NCI-H1092 (cell line): ENCODE measurements at regions not wholly inside any gene's neighbourhood (a gene's known extent, or its start where the extent isn't known, plus 50 kb on each side); places are given as distances from the start of the nearest gene placed in this dataset.

Source experiments
- DNase-seq: peaks from one replicate; lab custom pipeline; 2025; lab: John Stamatoyannopoulos, UW

DNA sequence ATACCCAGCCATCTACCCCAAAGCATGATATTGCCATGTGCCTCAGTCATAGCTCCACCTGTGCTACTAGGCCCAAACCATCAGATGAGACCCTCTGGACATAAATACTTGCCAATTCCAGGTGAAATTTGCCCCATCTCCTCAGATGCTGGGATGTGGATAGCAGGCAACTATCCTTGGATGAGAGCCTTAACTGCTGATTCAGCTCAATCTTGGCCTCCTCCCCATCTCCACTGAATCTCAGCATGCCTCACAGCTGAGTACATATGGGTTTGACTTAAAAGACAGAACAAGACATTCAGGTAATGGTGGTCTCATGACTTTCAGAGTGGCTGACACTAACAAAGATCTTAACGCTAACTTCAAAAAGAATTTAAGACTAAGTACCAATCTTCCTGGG lies 50.8 kb upstream of the KLHL13 start:
- no peak for DNase-seq

DNA sequence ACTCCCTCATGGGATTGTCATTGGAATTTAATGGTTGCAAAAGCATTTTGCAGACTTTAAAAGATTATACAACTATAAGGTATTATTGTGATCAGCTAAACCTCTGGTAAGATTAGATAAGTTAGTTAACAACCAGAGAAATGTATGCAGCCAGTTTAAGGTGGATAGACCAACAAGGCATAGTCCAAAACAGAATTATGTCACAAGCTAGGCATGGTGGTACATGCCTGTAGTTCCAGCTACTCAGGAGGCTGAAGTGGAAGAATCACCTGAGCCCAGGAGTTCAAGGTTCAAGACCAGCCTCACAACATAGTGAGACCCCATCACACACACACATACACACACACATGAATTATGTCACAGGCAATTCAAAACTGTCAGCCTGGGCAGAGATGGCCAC lies 54.7 kb upstream of the KLHL13 start:
- no peak for DNase-seq

DNA sequence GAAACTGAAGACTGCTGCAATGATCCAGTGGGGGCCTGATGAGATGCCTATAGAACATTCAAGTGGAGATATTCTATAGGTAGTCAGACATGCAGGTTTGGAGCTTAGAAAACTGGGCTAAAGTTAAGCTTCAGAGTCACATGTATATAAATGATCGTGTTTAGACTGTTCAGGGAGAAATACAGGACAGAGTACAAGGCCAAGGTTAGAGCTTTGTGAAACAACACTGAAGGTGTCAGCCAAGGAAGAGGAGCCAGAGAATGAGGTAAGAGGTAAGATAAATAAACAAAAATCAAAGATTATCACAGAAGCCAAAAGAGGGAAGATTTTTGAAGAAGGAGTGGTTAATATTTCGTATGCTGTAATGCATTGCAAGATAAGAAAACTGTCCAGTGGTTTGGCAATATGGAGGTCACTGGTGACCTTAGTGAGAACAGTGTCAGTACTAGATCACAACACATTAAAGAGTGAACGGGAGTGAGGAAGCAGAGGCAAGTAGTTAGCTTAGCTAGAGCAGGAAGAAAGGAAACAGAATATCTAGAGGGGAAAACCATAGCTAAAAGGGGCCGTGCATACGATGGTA lies 58.0 kb upstream of the KLHL13 start:
- DNase-seq = no peak

DNA sequence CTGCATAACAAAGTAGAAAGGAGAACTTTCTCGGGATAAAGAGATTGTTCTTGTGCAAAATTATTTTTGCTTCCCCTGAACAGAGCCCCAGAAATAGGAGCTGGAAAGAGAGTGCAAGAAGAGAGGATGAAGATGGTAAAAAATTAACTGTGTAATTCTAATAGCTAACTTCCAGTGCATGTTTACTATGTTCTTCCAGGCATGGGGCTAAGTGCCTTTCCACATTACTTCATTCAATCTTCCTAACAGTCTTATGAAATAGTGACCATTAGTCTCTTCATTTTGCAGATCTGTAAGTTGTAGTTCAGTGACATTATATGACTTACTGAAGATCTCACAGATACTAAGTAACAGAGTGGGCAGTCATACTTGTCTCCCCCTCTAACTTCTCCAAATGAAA lies 61.1 kb upstream of the KLHL13 start:
- no peak for DNase-seq

DNA sequence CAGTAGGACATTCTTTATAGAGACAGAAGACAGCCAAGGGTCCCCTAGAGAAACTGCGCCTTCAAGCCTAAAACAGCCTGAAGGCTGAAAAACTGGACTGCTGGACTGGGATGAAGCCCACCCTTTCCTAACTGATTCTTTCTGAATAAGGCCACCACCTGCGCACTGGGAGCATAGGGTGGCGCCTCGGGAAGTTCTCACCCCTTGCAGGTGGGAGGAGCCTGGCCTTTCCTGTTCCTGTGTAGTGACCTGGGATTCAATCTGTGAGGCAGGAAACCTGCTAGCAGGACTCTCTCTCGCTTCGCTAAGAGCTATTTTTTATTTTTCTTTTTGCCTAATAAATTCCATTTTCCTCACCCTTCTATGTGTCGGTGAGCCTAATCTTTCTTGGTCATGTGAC lies 61.8 kb upstream of the KLHL13 start:
- no peak for DNase-seq

DNA sequence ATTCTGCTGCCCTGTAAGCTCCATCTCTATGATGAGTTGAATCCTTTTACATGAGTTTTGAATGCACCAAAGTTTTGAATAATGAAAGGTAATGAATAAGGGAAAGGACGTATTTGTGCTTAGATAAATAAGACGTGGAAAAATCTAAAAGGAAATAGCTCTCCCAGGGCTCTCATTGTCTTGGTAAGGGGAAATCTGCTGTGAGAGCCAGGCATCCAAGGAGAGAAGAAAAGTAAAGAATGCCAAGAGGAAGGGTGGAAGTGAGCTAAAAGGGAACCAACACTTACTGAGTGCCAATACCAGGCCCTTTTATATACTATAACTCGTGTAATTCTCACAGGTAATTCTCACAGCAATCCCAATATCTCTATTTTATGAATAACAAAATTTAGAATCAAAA lies 62.6 kb upstream of the KLHL13 start:
- no peak for DNase-seq

DNA sequence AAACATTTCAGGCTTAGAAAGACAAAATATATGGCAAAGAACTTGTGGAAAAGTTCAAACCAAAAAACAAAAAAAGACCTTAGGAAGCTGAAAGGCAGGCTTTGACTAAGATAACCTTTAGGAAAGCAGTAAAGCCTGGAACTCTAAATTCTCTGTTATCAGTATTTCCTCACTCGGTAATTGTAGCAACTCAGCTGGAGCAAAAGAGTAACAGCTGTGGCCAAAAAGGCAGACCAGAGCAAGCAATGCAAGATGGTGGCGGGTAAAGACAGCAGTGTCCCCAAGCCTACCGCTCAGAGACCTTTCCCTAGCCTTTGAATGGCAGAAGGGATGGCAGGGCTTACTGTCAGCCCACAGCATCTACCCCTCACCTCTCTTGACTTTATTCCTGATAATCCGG lies 63.1 kb upstream of the KLHL13 start:
- DNase-seq = no peak

DNA sequence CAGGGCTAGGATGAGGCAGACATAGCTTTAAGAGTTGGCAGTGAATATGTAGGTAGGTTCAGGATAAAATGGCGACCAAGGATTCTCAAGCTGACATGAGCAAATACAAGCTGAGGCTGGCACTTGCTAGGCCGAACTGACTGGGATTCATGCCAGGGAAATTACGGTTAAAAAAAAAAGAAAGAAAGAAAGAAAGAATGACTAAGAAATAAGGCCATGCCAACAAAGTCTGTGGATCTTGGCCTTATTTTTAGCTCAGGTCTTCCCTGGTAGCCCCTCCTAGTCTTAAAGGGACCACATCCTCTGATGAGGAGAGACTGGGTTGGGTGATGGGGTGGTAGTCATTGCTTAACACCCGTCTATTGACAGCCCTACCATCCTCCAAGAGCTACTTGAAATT lies 64.4 kb upstream of the KLHL13 start:
- DNase-seq = no peak

DNA sequence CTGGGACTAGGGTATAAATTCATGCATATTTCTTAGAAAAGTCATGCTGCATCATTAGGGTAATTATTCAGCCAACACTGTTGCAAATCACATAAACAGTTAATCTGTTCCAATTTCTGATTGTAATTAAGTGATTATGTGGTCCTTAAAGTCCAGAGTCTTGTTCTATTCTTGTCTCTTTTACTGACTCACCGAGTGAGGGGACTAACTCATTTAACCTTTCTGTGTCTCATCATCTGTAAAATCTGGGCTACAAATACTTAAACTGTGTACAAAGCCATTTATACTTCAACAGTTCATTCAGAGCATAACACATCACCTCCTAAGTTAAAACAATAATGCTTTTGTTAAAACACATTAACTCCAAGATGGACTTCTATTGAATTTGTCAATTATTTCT lies 65.4 kb upstream of the KLHL13 start:
- no peak for DNase-seq

DNA sequence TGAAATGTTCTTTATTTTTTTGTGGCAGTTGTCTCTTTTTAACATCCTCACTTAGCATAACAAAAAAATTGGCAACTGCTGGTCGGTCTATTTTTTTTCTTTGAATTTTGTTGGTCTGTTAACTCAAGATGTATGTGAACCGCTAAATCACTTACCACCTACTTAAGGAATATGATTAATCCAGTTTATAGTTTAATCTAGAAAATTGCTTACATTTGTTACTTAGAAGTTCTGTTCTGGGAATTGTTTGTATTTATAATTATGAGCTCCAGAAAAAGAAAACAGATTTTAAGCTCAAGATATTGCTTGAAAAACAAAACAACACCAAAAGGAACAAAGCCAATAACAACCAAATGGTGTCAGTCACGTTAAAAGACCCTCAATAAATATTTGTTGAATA lies 66.1 kb upstream of the KLHL13 start:
- DNase-seq = no peak

DNA sequence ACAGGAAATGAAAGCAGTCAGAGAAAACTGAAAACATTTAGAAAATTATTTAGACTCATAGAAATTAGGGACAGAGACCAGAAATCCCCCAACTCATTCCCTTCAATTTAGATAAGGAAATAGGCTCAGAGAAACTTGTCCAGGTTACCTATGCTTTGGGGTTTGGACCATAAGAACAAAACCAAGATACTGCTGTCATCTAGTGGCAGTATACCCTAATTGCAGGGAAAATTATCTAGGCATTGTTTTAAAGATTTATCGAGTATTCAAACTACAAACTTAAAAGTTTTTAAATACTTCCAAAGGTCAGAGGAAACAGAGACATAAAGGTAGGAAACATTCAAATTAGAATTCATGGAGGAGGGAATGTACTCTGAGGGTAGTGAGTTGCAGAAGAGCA lies 67.0 kb upstream of the KLHL13 start:
- DNase-seq = no peak

DNA sequence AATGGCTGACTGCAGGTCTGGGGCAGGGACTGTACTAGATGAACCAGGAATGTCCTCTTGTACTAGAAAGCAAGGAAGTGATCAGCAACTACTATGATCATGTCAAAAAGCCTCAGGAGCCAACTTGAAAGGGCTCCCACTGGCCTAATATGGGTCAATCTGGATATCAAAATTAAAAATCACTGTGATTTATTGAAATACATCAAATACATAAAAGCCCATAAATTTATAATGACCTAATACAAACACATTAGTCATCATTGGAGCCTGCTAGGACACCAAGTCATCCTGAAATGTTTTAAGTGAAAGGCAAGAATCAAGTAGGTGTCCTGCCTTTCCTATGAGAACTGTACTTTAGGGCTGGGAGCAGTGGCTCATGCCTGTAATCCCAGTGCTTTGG lies 70.5 kb upstream of the KLHL13 start:
- DNase-seq = no peak

DNA sequence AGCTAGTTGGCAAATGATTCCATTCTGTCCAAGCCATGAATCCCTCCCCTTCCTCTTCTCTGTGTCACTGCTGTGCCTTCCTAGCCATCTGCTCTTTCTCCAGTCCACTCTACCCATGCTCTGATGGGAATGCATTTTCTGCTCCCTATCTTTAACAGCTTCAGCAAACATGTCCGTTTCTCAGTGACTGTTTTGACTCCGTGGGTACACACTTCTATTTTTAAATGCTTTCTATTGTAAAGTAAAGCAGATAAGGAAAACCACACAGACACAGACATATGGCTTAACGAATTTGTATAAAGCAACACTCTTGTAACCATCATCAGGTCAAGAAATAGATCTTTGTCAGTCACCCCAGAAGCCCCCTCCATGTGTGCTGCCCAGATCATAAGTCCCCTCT lies 72.4 kb upstream of the KLHL13 start:
- no peak for DNase-seq

DNA sequence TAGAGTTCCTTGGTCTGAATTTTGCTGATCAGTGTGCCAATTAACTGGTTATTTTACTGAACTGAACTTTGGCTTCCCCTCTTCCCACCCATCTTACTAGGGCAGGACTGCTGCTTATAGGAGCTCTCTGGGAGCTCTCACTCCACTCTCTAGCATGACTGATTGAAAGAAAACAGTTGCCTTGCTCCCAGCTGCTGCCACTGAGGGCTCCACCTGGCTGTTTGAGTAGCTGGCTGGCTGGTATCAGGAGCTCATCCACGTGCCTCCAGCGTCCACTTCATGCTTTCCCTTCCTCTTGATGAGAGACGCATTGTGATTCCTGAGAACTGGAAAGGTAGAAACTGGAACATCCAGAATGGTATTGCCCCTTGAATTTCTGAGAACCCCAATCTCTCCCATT lies 73.0 kb upstream of the KLHL13 start:
- DNase-seq = peak; percentile 40

DNA sequence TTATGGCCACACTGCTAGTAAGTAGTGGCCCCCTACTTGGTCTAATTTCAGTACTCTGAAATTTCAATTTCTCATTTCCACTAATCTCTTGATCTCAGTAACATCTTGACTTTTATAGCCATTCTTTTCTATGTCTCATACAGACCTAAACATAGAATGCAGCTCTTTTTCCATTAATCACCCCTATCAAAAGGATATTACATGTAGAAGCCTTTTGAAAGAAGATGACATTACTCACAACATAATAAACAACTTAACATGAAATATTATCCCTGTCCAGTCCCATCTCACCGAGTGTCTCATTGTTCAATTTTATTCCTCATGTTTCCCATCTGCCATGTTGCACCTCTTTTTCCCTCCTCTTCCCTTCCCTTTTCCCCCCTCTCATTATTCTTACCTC lies 81.1 kb upstream of the KLHL13 start:
- no peak for DNase-seq

DNA sequence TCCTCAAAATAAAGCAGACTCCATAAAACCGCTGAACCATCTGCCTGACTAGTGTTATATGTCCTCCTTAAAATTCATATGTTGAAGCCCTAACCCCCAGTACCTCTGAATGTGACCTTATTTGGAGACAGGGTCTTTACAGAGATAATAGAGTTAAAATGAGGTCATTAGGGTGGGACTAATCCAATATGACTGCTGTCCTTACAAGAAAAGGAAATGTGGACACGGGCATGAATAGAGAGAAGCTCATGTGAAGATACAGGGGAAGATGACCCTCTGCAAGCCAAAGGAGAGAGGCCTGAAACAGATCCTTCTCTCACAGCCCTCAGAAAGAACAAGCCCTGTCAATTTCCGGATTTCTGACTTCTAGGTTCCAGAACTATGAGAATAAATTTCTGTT lies 82.0 kb upstream of the KLHL13 start:
- no peak for DNase-seq

DNA sequence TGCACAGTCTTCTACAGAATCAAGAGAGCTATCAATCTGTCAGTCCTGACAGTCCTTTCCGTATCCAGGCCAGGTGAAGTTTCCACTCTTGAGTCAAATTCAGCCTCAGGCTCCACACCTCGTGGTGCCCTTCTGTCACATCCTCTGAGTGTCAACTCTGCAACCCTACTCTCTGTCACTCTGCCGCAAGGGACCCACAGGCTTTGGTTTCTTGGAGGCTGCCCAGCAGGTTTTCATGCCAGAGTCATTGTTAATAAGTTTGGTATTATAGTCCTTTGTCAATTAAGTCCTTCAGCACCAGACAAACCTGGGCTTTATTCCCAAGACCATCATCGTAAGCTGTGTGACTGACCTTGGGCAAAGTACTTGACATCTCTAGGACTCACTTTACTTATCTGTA lies 83.4 kb upstream of the KLHL13 start:
- DNase-seq = no peak

DNA sequence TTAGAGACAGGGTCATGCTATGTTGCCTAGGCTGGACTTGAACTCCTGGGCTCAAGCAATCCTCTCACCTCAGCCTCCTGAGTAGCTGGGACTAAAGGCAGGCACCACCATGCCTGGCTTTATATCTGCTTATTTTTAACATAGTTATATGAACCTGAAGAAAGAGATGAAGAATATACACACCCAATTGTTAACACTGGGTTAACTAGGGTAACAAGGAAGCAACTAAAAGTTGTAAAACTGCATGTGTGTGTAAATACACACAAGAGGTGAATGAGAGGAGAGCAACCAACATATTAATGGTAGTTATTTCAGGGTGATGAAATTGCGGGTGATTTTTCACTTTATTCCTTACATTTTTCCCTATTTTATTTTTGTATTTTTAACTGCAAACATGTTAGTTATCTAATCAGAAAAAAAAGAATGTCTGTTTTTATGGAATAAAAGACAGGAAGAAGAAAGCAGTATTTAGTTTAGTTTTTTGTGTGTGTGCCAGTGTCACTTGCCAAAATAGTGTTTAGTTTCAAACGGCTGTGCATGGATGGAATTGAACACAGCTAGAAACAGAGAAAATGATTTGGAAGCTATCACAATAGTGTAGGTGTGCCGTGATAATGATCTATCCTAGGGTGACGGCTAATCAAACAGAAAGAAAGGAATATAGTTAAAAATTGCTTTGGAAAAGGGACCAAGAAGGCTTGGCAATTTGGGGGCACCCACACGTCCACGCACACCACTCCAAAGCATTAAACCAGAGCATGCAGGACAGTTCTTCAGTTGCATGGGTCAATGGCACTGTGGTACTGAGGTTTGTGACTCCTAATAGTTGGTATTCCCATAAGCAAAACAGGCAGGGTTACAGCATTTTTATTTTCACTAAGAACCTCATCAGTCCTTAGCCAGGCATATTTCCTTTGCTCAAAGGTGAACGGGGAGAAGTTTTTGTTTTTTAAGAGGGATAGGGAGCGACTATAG lies 89.1 kb upstream of the KLHL13 start:
- no peak for DNase-seq

DNA sequence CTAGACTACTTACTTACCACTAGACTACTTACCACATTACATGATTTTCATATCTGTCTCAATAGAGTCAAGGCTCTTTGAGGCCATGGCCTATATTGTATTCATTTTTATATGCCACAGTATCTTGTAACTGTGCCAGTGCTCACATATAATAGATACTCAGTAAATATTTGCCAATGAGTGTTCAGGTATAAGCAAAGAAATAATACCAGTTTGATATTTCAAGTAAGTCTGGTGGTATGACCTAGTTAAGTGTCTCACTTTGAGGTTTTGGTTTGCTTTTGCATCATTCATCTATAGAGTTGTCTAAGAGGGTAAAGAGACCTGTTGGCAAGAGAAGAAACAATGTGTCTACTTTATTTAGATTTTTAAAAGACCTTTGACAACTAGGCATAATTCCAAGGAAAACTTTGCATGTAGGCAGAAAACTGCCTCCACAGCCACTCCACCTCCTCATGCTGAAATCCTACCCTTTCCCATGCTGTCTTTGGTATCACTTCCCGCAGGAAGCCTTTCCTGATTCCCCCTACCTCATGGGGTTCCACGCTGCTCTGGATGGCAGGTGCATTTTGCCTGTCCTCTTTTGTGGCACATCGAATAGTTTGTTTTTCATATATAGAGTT lies 91.3 kb upstream of the KLHL13 start:
- peak; percentile 55 for DNase-seq

DNA sequence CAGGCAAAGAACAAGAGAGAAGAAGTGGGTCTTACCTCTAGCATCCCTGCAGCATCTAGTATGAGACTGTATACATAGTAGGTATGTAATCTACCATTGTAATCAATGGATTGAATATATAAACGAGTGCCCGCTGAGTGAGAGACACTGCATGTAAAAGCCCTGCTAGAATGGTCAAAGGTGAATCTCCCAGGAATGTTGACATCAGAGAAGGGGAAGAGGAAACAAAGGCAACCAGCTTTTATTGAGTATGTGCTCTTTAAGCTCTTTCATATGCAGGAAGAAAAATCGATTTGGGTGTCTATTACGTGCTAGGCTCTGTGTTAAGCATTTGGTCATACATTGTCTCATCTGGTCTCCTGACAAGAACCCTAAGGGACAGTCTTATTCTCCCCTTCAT lies 91.9 kb upstream of the KLHL13 start:
- no peak for DNase-seq

DNA sequence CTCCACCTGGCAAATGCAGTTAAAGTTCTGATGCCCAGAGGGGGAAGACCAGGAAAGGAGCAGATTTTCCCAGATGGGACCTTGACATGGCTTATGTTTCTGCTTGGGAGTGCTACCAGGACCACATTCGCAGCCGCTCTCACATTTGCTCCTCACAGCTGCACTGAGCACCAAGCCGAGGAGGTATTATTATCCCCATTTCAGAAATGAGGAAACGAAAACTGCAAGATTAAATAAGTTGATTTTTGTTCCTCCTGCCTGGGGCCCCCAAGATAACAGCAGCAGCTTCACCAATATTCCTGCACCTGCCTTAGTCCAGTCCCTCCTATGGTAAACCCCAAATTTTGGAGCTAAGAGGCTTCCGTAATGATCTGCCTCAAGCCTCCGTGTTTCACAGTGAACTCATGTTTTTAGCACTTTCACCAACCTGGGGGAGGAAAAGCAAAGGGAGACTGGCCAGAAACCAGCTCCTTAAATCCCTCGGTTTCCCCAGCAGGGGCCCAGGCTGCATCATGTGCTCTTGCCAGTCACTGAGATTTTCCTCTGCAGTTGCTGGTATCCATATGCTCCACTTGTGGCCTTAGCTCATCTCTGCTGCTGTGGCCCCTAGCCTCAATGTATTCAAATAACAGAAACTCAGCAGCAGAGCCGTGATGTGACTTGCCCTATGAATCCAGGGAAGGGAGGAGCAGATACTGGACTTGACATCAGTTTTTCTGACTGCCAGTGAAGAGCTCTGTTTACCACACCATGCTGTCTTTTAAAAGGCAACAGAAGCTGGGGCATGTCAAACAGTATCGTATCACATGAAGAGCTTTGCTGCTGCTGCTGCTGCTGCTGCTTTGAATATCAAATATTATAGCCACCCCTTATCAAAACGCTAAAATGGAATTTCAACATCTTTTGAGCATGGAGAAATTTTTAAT lies 95.5 kb upstream of the KLHL13 start:
- DNase-seq = no peak

DNA sequence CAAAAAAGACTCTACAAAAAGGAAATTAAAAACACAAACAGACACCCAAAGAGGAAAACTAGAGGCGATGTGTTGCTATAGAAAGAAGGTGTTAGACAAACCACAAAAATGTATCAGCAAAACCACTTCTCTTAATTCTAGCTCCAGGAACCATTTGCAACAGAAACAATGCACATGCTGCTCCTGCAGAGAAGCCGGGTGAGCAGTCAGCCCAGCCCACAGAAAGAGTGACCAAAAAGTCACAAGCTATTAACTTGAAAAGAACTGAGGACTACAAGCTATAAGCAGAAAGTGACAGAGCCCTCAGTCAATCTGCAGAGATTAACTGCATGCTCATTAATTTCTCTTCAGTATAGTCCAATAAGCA lies 96.2 kb upstream of the KLHL13 start:
- no peak for DNase-seq
